Activated gamma-delta T cell treated with Interleukin-2 at 50 U/mL for 16 hours (primary cell): ENCODE measurements at regions not wholly inside any gene's neighbourhood (a gene's known extent, or its start where the extent isn't known, plus 50 kb on each side); places are given as distances from the start of the nearest gene placed in this dataset.
"Not testable (repeated sequence)": the region's sequence is repeated elsewhere in the genome, so short reads cannot be mapped to it uniquely, and the experiment has no call there.

Source experiments
- DNase-seq: peaks from one replicate; pipeline ENCODE4 v3.0.0-alpha.2; 2020

DNA sequence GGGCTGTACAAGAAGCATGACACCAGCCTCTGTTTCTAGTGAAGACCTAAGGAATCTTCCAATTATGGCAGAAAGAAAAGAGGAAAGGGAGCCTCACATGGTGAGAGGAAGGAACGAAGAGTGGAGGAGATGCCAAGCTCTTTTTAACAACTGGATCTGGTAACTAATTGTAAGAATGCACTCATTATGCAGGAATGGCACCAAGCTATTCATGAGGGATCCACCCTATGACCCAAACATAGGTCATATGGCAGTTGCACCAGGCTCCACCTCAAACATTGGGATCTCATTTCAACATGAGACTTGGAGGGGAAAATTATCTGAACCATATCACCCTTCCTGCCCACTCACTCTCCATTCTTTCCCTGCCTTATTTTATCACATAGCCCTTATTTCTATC is 496.0 kb upstream of the SPTLC3 start:
- DNase-seq, result no peak

GRCh38 chr20:12528104-12528503 is 480.7 kb upstream of the SPTLC3 start:
- DNase-seq, result no peak

- no peak for DNase-seq
Observed at GRCh38 chr20:12528591-12529041, 480.2 kb upstream of the SPTLC3 start.

GRCh38 chr20:12531626-12532025 is 477.1 kb upstream of the SPTLC3 start:
- no peak for DNase-seq

DNA sequence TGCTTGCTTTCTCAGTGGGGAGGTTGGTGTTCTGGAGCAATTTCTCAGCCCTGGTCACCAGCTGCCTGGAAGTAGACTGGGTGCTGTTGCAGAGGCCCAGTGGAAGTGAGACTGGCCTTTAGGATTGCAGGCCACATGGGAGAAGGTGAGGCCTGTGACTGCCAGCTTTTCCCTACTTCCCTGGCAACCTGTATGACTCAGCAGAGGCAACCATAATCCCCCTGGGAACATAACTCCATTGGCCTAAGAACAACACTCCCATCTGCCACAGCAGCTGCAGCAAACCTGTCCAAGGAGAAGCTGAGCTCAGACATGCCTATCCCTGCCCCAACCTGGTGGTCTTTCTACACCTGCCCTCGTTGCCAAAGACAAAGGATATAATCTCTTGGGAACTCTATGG is 473.5 kb upstream of the SPTLC3 start:
- no peak for DNase-seq

GRCh38 chr20:12535770-12536169 is 473.0 kb upstream of the SPTLC3 start:
- no peak for DNase-seq

DNA sequence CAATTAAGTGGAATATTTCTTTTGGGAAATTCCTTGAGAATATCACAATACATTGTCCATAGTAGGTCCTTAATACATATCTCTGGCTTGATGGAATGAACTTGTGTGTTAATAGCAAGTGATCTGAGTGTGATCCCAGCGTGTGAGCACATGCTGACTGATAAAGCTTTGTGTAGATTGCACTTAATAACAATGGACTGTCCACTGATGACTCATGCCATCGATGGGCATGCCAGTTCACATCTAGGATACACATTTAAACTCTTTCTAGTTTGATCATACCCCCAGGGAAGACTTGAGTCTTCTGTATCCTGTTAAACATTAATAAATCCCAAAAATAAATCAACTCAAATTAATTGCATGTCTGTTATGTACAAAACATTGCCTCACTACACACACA is 454.3 kb upstream of the SPTLC3 start:
- no peak for DNase-seq

- no peak for DNase-seq
Observed at GRCh38 chr20:12555369-12555768, 453.4 kb upstream of the SPTLC3 start.

DNA sequence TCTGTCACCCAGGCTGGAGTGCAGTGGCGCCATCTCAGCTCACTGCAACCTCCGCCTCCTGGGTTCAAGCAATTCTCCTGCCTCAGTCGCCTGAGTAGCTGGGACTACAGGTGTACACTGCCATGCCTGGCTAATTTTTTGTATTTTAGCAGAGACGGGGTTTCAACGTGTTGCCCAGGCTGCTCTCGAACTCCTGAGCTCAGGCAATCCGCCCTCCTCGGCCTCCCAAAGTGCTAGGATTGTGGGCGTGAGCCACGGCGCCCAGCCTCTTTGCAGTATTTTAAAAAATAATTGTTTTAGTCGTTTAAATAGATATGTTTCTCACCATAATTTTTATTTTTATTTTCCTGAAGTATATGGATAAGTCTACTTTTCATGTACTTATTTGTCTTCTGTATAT is 452.9 kb upstream of the SPTLC3 start:
- DNase-seq, result not testable (repeated sequence)

- no peak for DNase-seq
Observed at GRCh38 chr20:12557224-12557623, 451.5 kb upstream of the SPTLC3 start.

DNA sequence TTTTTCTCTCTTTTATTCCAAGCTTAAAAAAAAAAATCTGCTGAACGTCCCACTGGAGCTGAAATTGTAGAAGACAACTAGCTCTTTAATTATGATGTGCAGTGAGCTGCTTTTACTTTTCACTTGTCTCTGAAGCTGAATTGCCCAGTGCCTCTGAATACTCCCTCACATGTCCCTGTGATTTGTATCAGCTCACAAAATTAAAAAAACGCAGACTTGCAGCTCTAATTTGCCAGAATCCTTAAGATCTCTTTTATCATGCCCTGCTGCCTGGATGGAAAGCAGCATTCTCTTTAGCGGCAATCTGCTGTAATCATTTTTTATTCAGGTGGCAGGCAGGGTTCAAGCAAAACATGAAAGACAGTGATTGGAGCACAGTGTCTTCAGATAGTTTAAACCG is 443.8 kb upstream of the SPTLC3 start:
- DNase-seq, result no peak

- no peak for DNase-seq
Observed at GRCh38 chr20:12566596-12566995, 442.2 kb upstream of the SPTLC3 start.

- no peak for DNase-seq
Observed at GRCh38 chr20:12570371-12570770, 438.4 kb upstream of the SPTLC3 start.

- no peak for DNase-seq
Observed at GRCh38 chr20:12573442-12573841, 435.3 kb upstream of the SPTLC3 start.

DNA sequence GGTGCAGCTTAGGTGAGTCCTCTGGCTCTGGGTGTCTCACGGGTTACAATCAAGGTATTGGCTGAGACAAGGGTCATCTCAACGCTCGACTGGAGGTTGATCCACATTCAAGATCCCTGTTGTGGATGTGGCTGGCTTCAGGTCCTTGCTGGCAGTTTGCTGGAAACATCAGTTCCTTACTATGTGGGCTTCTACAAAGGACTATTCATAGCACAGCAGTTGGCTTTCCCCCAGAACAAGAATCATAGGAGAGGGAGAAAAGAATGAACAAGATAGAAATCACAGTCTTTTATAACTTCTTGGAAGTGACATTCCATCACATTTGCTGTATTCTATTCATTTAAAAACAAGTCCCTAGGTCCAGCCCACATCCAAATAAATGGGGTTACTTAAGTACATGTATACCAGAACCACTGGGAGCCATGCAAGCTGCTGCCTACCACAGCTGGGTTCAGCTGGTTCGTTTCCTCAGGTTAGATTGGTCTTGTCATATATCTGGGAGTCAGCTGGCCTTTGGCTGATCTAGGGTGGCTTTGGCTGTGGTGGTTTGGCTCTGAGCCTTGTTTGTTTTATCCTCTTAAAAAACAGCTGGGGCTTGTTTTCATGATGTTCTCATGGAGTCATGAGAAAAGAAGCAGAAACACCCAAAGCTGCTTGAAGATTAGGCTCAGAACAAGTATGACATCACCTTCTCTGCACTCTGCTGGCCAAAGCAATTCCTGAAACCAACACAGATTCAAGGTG is 433.2 kb upstream of the SPTLC3 start:
- DNase-seq, result no peak

GRCh38 chr20:12577213-12577612 is 431.6 kb upstream of the SPTLC3 start:
- no peak for DNase-seq

DNA sequence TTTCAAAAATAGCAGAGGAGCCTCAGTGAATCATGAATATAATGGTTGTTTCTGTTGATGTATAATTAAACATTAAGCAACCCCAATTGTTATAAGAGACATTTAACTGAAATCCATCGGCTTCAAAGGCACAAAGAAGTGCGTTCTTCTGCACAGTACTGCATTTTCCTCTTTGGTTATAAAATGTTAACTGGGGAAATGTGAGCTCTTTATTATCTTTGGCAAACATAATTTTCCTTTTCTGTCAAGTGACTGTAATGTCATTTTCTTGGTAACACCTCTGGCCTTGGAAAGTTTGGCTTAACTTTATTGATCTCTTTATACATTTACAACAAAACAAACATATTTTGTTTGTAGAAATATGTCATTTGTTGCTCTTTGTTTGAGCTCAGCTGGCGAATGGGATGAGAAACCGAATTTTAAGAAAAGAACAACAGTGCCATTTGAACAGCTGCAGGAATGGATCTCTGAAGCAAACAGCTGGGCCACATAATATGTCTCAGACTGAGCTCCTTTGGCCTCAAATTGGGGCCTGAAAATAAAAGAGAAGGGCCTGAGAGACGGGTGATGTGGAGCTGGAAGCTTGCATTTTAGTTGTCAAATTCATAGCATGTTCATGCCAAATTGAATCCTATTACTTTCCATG is 427.0 kb upstream of the SPTLC3 start:
- no peak for DNase-seq

DNA sequence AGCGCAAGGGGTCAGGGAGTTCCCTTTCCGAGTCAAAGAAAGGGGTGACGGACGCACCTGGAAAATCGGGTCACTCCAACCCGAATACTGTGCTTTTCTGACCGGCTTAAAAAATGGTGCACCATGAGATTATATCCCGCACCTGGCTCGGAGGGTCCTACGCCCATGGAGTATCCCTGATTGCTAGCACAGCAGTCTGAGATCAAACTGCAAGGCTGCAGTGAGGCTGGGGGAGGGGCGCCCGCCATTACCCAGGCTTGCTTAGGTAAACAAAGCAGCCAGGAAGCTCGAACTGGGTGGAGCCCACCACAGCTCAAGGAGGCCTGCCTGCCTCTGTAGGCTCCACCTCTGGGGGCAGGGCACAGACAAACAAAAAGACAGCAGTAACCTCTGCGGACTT is 426.1 kb upstream of the SPTLC3 start:
- not testable (repeated sequence) for DNase-seq

GRCh38 chr20:12591949-12592470 is 416.8 kb upstream of the SPTLC3 start:
- DNase-seq, result no peak

DNA sequence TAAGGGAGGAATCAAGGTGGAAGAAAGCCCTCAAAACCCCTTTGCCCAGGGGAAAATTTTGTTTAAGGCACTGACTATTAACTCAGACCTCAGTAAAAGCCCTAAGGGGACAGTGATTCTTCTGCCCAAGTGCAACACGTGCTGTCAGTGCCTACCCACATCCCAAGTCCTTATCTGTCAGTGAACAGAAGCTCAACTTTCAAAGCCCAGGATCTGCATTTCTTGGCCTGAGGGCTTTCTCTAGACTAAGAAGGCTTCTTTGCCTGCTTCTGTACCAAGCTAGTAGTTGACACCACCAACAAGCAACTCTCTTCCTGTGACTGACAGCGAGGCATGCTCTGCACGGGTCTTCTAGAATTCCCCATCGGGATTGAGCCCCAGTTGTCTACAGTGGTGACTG is 416.0 kb upstream of the SPTLC3 start:
- DNase-seq, result no peak

DNA sequence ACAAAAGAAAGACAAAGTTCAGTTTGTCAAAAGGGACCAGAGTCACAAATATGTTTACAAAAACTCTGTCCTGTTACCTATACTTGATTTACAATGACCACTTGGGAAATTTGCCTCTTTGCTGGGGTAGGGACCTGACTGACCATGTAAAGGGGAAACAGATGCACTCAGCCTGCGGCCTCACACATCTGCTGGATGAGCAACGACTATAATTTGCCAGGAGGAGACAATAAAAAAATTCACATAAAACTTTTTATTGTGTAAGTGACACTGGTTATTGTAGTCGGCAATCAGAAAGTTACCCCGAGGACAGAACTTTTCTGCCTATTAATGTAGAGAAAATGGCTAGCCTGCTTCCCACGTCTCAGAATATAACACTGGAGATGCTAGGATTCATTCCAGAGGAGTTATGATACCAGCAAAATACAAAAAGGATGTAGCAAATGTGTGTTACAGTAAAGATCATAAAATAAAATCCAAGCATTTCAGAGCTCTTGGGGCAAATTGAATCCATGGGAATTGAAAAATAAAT is 415.4 kb upstream of the SPTLC3 start:
- DNase-seq, result no peak

DNA sequence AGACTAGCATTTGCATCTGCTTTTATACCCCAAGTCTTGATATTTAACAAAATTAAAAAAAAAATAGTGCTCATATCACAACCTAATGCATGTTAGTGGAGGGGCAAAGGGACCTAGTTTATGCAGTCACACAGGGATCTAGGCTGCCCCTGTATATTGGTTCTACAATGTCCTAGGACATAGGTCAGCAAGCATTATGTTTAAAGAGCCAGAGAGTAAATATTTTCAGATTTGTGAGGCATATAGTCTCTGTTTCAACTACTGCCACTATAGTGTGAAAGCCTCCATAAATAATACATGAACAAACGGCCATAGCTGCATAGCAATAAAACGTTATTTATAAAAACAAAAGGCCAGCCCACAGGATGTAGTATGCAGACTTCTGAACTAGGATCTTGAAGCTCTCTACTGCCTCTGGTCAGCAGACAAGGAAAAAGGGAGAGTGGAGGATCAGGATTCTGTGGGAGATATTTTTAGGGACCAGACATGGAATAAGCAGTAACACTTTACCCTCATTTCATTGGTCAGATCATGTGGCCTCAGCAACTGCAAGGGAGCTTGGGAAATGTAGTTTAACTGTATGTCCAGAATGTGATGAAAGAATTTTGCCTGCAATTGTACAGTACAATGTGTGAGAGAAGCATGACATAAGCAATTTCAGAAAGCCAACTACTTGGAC is 414.2 kb upstream of the SPTLC3 start:
- no peak for DNase-seq

GRCh38 chr20:12595841-12596240 is 412.9 kb upstream of the SPTLC3 start:
- DNase-seq, result no peak

DNA sequence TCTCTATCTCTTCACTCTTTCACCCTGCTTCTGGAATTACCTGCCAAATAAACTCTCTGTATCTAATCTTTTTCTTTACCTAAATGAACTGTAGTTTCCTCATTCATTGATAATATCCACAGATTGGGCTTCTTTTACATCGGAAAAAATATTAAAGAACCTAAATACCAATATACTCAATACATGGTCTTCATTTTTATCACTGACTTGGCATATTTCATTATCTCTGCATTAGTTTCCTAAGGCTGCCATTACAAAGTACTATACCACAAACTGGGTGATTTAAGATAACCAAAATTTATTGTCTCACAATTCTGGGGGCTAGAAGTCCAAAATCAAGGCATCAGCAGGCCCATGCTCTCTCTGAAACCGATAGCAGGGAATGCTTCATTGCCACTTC is 411.9 kb upstream of the SPTLC3 start:
- DNase-seq, result no peak
